DOHH2 (cell line): ENCODE measurements at regions not wholly inside any gene's neighbourhood (a gene's known extent, or its start where the extent isn't known, plus 50 kb on each side); places are given as distances from the start of the nearest gene placed in this dataset.
"Not testable (repeated sequence)": the region's sequence is repeated elsewhere in the genome, so short reads cannot be mapped to it uniquely, and the experiment has no call there.

Experiments
- H3F3A ChIP-seq: fragments of 200-600 bp; sonication (generic), shearing (Covaris generic); 2 replicates; pipeline ENCODE4 v1.6.0; 2016; ENCODE audit warnings: antibody characterized with exemption, mild to moderate bottlenecking; ENCODE audit not compliant: control insufficient read depth, insufficient read depth
- H3K27ac ChIP-seq: fragments of 200-600 bp; sonication (generic); 2 replicates; pipeline ENCODE4 v1.5.1; 2014; ENCODE audit warnings: low read depth, mild to moderate bottlenecking, low read length, moderate library complexity
- H3K27me3 ChIP-seq: fragments of 200-600 bp; sonication (generic); 2 replicates; pipeline ENCODE4 v1.6.1; 2014; ENCODE audit warnings: mild to moderate bottlenecking, low read length, mixed read lengths; ENCODE audit not compliant: control insufficient read depth
- H3K36me3 ChIP-seq: fragments of 200-600 bp; sonication (generic); 2 replicates; pipeline ENCODE4 v1.6.1; 2014; ENCODE audit warnings: mild to moderate bottlenecking, low read length, moderate library complexity, mixed read lengths; ENCODE audit not compliant: control insufficient read depth
- H3K4me1 ChIP-seq: fragments of 200-600 bp; sonication (generic); 2 replicates; pipeline ENCODE4 v1.6.1; 2014; ENCODE audit warnings: mild to moderate bottlenecking, low read length, mixed read lengths; ENCODE audit not compliant: control insufficient read depth
- H3K4me2 ChIP-seq: fragments of 200-600 bp; sonication (generic); 2 replicates; pipeline ENCODE4 v1.6.0; 2014; ENCODE audit warnings: mild to moderate bottlenecking, low read length, moderate library complexity
- H3K4me3 ChIP-seq: fragments of 200-600 bp; sonication (generic); 2 replicates; pipeline ENCODE4 v1.5.1; 2014; ENCODE audit warnings: mild to moderate bottlenecking, low read length, mixed read lengths
- H3K79me2 ChIP-seq: fragments of 200-600 bp; sonication (generic); 2 replicates; pipeline ENCODE4 v1.6.1; 2014; ENCODE audit warnings: mild to moderate bottlenecking, low read length, mixed read lengths; ENCODE audit not compliant: control insufficient read depth
- H3K9me2 ChIP-seq: fragments of 200-600 bp; sonication (generic); replicated peaks from 2 replicates; pipeline ENCODE4 v1.6.1; 2014; ENCODE audit warnings: mild to moderate bottlenecking, low read length, mixed read lengths; ENCODE audit not compliant: control insufficient read depth
- H3K9me3 ChIP-seq: fragments of 200-600 bp; sonication (generic); 2 replicates; pipeline ENCODE4 v1.6.1; 2014; ENCODE audit warnings: antibody characterized with exemption, low read length, mixed read lengths; ENCODE audit not compliant: control insufficient read depth, insufficient read depth
- H4K20me1 ChIP-seq: fragments of 200-600 bp; sonication (generic); 2 replicates; pipeline ENCODE4 v1.6.0; 2014; ENCODE audit warnings: low read depth, mild to moderate bottlenecking, antibody characterized with exemption, low read length, moderate library complexity; ENCODE audit not compliant: control insufficient read depth, insufficient read depth
- CTCF ChIP-seq: fragments of 200-600 bp; sonication (generic); IDR thresholded peaks from one replicate; pipeline ENCODE4 v1.5.1; 2014; ENCODE audit warnings: antibody characterized with exemption, mild to moderate bottlenecking, low read depth, low read length; ENCODE audit not compliant: poor library complexity, severe bottlenecking
- EZH2phosphoT487 ChIP-seq: fragments of 200-600 bp; sonication (generic); IDR thresholded peaks from 2 replicates; pipeline ENCODE4 v1.6.1; 2017; ENCODE audit warnings: borderline replicate concordance, mild to moderate bottlenecking, antibody characterized with exemption, low read length, moderate library complexity, mixed read lengths

- TF ChIP-seq CTCF (no peak), EZH2phosphoT487 (no peak)
- no peak overlapping the region for H3K27ac ChIP-seq
- H3K9me2 ChIP-seq: no peaks in the 10 kb centered on the region
- no peaks in the 10 kb centered on the region for H4K20me1 ChIP-seq
- no peak overlapping the region for H3K4me3 ChIP-seq
- H3K36me3 ChIP-seq: no peaks in the 10 kb centered on the region
- no peaks in the 10 kb centered on the region for H3K4me1 ChIP-seq
- H3K9me3 ChIP-seq: no peaks in the 10 kb centered on the region
- no peaks in the 10 kb centered on the region for H3F3A ChIP-seq
- no peak overlapping the region for H3K4me2 ChIP-seq
- H3K27me3 ChIP-seq: no peaks in the 10 kb centered on the region
- no peaks in the 10 kb centered on the region for H3K79me2 ChIP-seq
Measured at GRCh38 chr6:141981190-141981589, 151.5 kb upstream of the GJE1 start.

- no peak overlapping the region for H3K27ac ChIP-seq
Measured at GRCh38 chr6:141977782-141978181, 154.9 kb upstream of the GJE1 start.

GRCh38 chr6:141976994-141977393 is 155.7 kb upstream of the GJE1 start:
- no peak overlapping the region for H3K27ac ChIP-seq
- H3K79me2 ChIP-seq: no peaks in the 10 kb centered on the region

More at GRCh38 chr6:141977782-141978181, 154.9 kb upstream of the GJE1 start:
- no peaks in the 10 kb centered on the region for H3K9me2 ChIP-seq
- H3K4me2 ChIP-seq: no peak overlapping the region
- no peaks in the 10 kb centered on the region for H3K9me3 ChIP-seq
- H3K4me3 ChIP-seq: no peak overlapping the region
- H3K79me2 ChIP-seq: no peaks in the 10 kb centered on the region
- no peaks in the 10 kb centered on the region for H3K27me3 ChIP-seq
- no peaks in the 10 kb centered on the region for H3F3A ChIP-seq
- TF ChIP-seq EZH2phosphoT487 (no peak), CTCF (no peak)
- no peaks in the 10 kb centered on the region for H4K20me1 ChIP-seq
- no peaks in the 10 kb centered on the region for H3K4me1 ChIP-seq
- H3K36me3 ChIP-seq: no peaks in the 10 kb centered on the region

GRCh38 chr6:141969768-141970415 is 162.8 kb upstream of the GJE1 start:
- H3F3A ChIP-seq, H3K4me1 ChIP-seq, H4K20me1 ChIP-seq, H3K27ac ChIP-seq, H3K4me2 ChIP-seq, H3K9me3 ChIP-seq, H3K27me3 ChIP-seq, H3K9me2 ChIP-seq, H3K79me2 ChIP-seq, H3K4me3 ChIP-seq, H3K36me3 ChIP-seq: not testable (repeated sequence)

More at GRCh38 chr6:141976994-141977393, 155.7 kb upstream of the GJE1 start:
- no peaks in the 10 kb centered on the region for H3K27me3 ChIP-seq
- H4K20me1 ChIP-seq: no peaks in the 10 kb centered on the region
- no peaks in the 10 kb centered on the region for H3K9me3 ChIP-seq
- no peaks in the 10 kb centered on the region for H3K36me3 ChIP-seq
- H3K4me2 ChIP-seq: no peak overlapping the region
- no peaks in the 10 kb centered on the region for H3K9me2 ChIP-seq
- no peaks in the 10 kb centered on the region for H3K4me1 ChIP-seq
- no peak overlapping the region for H3K4me3 ChIP-seq
- no peak for TF ChIP-seq EZH2phosphoT487
- TF ChIP-seq CTCF: no peak
- no peaks in the 10 kb centered on the region for H3F3A ChIP-seq
